Neuronal stem cell (in vitro differentiated cells): ENCODE measurements at regions not wholly inside any gene's neighbourhood (a gene's known extent, or its start where the extent isn't known, plus 50 kb on each side); places are given as distances from the start of the nearest gene placed in this dataset.
"Not testable (repeated sequence)": the region's sequence is repeated elsewhere in the genome, so short reads cannot be mapped to it uniquely, and the experiment has no call there.

Experiments
- DNase-seq: peaks from one replicate; pipeline ENCODE4 v3.0.0-alpha.2; 2013; ENCODE audit warnings: low spot score
- H2AFZ ChIP-seq: one replicate; pipeline ENCODE4 v1.6.1; 2013; ENCODE audit warnings: mild to moderate bottlenecking, low read length, inconsistent platforms
- H2AK5ac ChIP-seq: 2 replicates; pipeline ENCODE4 v1.6.1; 2013; ENCODE audit warnings: low read depth, mild to moderate bottlenecking, inconsistent platforms, low read length, moderate library complexity, mixed read lengths
- H2BK120ac ChIP-seq: 2 replicates; pipeline ENCODE4 v1.6.1; 2013; ENCODE audit warnings: low read depth, mild to moderate bottlenecking, inconsistent platforms, low read length, moderate library complexity, mixed read lengths
- H2BK12ac ChIP-seq: one replicate; pipeline ENCODE4 v1.6.1; 2013; ENCODE audit warnings: low read length, inconsistent platforms
- H2BK15ac ChIP-seq: 2 replicates; pipeline ENCODE4 v1.6.1; 2013; ENCODE audit warnings: mild to moderate bottlenecking, low read length, inconsistent platforms, mixed read lengths
- H2BK5ac ChIP-seq: one replicate; pipeline ENCODE4 v1.6.1; 2013; ENCODE audit warnings: inconsistent platforms, mild to moderate bottlenecking, low read length, moderate library complexity
- H3K14ac ChIP-seq: one replicate; pipeline ENCODE4 v1.6.1; 2013; ENCODE audit warnings: low read length, inconsistent platforms
- H3K18ac ChIP-seq: 2 replicates; pipeline ENCODE4 v1.6.1; 2013; ENCODE audit warnings: low read length, inconsistent platforms
- H3K23ac ChIP-seq: 2 replicates; pipeline ENCODE4 v1.6.1; 2013; ENCODE audit warnings: low read depth, mild to moderate bottlenecking, mixed read lengths, low read length, inconsistent platforms; ENCODE audit not compliant: poor library complexity
- H3K27ac ChIP-seq: replicated peaks from 3 replicates; pipeline ENCODE4 v1.5.1; 2013; ENCODE audit warnings: low read length, inconsistent platforms
- H3K27me3 ChIP-seq, 3 experiments: 2 replicates each; pipeline ENCODE4 v1.6.1; 2013; ENCODE audit warnings: low read length in 3 of 3, mild to moderate bottlenecking in 2 of 3, inconsistent platforms in 1 of 3, low read depth in 1 of 3, mixed read lengths in 1 of 3, moderate library complexity in 1 of 3; ENCODE audit not compliant: control insufficient read depth in 3 of 3, insufficient read depth in 3 of 3
- H3K36me3 ChIP-seq, 2 donors: replicated peaks in 1 of 2; 2 replicates each; pipeline ENCODE4 v1.6.1; 2013; ENCODE audit warnings: low read length in 2 of 2; ENCODE audit not compliant: control insufficient read depth in 2 of 2, insufficient read depth in 2 of 2
- H3K4ac ChIP-seq: 2 replicates; pipeline ENCODE4 v1.6.1; 2013; ENCODE audit warnings: inconsistent platforms, mild to moderate bottlenecking, low read length, moderate library complexity
- H3K4me1 ChIP-seq, 2 donors: 1 replicate in 1 of 2; 2 replicates in 1 of 2; pipeline ENCODE4 v1.6.1; 2013; ENCODE audit warnings: low read length in 2 of 2, low read depth in 1 of 2; ENCODE audit not compliant: control insufficient read depth in 2 of 2, insufficient read depth in 1 of 2
- H3K4me2 ChIP-seq: one replicate; pipeline ENCODE4 v1.6.1; 2013; ENCODE audit warnings: mild to moderate bottlenecking, low read length, inconsistent platforms; ENCODE audit not compliant: insufficient read depth, poor library complexity, severe bottlenecking
- H3K4me3 ChIP-seq, 2 donors: 2 replicates each; pipeline ENCODE4 v1.5.1; 2013; ENCODE audit warnings: low read length in 2 of 2, mild to moderate bottlenecking in 2 of 2, inconsistent platforms in 1 of 2, moderate library complexity in 1 of 2
- H3K79me1 ChIP-seq: one replicate; pipeline ENCODE4 v1.6.1; 2013; ENCODE audit warnings: low read depth, mild to moderate bottlenecking, inconsistent platforms, low read length, moderate library complexity
- H3K9ac ChIP-seq: one replicate; pipeline ENCODE4 v1.6.1; 2013; ENCODE audit warnings: mild to moderate bottlenecking, low read depth, low read length, inconsistent platforms; ENCODE audit not compliant: poor library complexity
- H3K9me3 ChIP-seq, 2 donors: replicated peaks in 1 of 2; 2 replicates each; pipeline versions ENCODE3 to v1.6.1; 2013; ENCODE audit warnings: low read length in 2 of 2, mild to moderate bottlenecking in 2 of 2, inconsistent platforms in 1 of 2, low read depth in 1 of 2, mixed read lengths in 1 of 2, moderate library complexity in 1 of 2; ENCODE audit not compliant: control insufficient read depth in 2 of 2, insufficient read depth in 1 of 2
- H4K8ac ChIP-seq: one replicate; pipeline ENCODE4 v1.6.1; 2013; ENCODE audit warnings: low read depth, mild to moderate bottlenecking, inconsistent platforms, low read length, moderate library complexity
- H4K91ac ChIP-seq: one replicate; pipeline ENCODE4 v1.6.1; 2013; ENCODE audit warnings: low read length, low read depth, mild to moderate bottlenecking, inconsistent platforms; ENCODE audit not compliant: poor library complexity
- WGBS, 2 donors: extraction: QIAGEN DNeasy Blood & Tissue Kit; methylation state at CpG; one replicate each; pipeline ENCODE4 v1.1.7; 2013; ENCODE audit warnings: missing lambda C conversion rate in 2 of 2, mixed read lengths in 1 of 2; ENCODE audit not compliant: insufficient read length in 2 of 2, insufficient replicate concordance in 1 of 2; ENCODE audit errors: extremely low coverage in 2 of 2; 5-methylcytosine and 5-hydroxymethylcytosine counted together

GRCh38 chr5:53268241-53268640 is 158.7 kb upstream of the MOCS2 start:
- H3K9me3 ChIP-seq, H2BK120ac ChIP-seq, H2AK5ac ChIP-seq, H3K18ac ChIP-seq, H2BK5ac ChIP-seq, H2AFZ ChIP-seq, H3K4me1 ChIP-seq, H3K23ac ChIP-seq, H3K36me3 ChIP-seq, H2BK12ac ChIP-seq, H4K8ac ChIP-seq, H3K27ac ChIP-seq, H3K9ac ChIP-seq, DNase-seq, H3K4ac ChIP-seq, H3K27me3 ChIP-seq, H3K4me3 ChIP-seq, H3K14ac ChIP-seq, H4K91ac ChIP-seq, H3K4me2 ChIP-seq, H2BK15ac ChIP-seq, H3K79me1 ChIP-seq: not testable (repeated sequence)
- WGBS, 2 donors = no CpG with 5 or more reads among the region's 7 CpGs

- Histone ChIP-seq H3K79me1 (no peaks in the 10 kb centered on the region), H2BK12ac (no peak overlapping the region), H3K4ac (no peak overlapping the region), H3K36me3 (no peaks in the 10 kb centered on the region), H3K23ac (no peak overlapping the region), H2BK120ac (no peak overlapping the region), H2BK5ac (no peak overlapping the region), H3K9me3 (no peaks in the 10 kb centered on the region), H4K91ac (no peak overlapping the region), H3K9ac (no peak overlapping the region), H2AK5ac (no peak overlapping the region), H3K4me3 (no peak overlapping the region), H2BK15ac (no peak overlapping the region), H3K4me1 (no peaks in the 10 kb centered on the region), H3K27ac (no peak overlapping the region), H2AFZ (no peak overlapping the region), H3K4me2 (no peak overlapping the region), H3K14ac (no peak overlapping the region), H3K18ac (no peak overlapping the region), H3K27me3 (no peaks in the 10 kb centered on the region), H4K8ac (no peak overlapping the region)
- no peak for DNase-seq
- no CpG with 5 or more reads among the region's 1 CpG for WGBS, 2 donors
These were observed 166.1 kb upstream of the MOCS2 start for GRCh38 chr5:53275666-53276065.

- no peak overlapping the region for H2BK5ac ChIP-seq
- no peak overlapping the region for H3K14ac ChIP-seq
- H3K9me3 ChIP-seq = no peaks in the 10 kb centered on the region
- no peak overlapping the region for H3K23ac ChIP-seq
- H2BK120ac ChIP-seq = no peak overlapping the region
- H3K4ac ChIP-seq = no peak overlapping the region
- no peak overlapping the region for H3K4me3 ChIP-seq
- H3K18ac ChIP-seq = no peak overlapping the region
- no peak overlapping the region for H2AFZ ChIP-seq
- H3K79me1 ChIP-seq = no peaks in the 10 kb centered on the region
- H2AK5ac ChIP-seq = no peak overlapping the region
- no peaks in the 10 kb centered on the region for H3K4me1 ChIP-seq
- DNase-seq = no peak
- no peaks in the 10 kb centered on the region for H3K27me3 ChIP-seq
- H3K4me2 ChIP-seq = no peak overlapping the region
- no CpG with 5 or more reads among the region's 3 CpGs for WGBS, 2 donors
- H3K9ac ChIP-seq = no peak overlapping the region
- no peak overlapping the region for H4K8ac ChIP-seq
- no peak overlapping the region for H2BK12ac ChIP-seq
- no peak overlapping the region for H3K27ac ChIP-seq
- no peaks in the 10 kb centered on the region for H3K36me3 ChIP-seq
- H2BK15ac ChIP-seq = no peak overlapping the region
- no peak overlapping the region for H4K91ac ChIP-seq
These were observed 167.3 kb upstream of the MOCS2 start for GRCh38 chr5:53276825-53277224.

GRCh38 chr5:53277491-53277890 is 167.9 kb upstream of the MOCS2 start:
- H3K79me1 ChIP-seq = no peaks in the 10 kb centered on the region
- H2BK120ac ChIP-seq = no peak overlapping the region
- H3K23ac ChIP-seq = no peak overlapping the region
- H3K36me3 ChIP-seq = no peaks in the 10 kb centered on the region
- H3K27ac ChIP-seq = no peak overlapping the region
- no peak overlapping the region for H4K8ac ChIP-seq
- no CpG with 5 or more reads among the region's 1 CpG for WGBS, 2 donors
- no peak overlapping the region for H4K91ac ChIP-seq
- H2AFZ ChIP-seq = no peak overlapping the region
- H3K18ac ChIP-seq = no peak overlapping the region
- H3K4ac ChIP-seq = no peak overlapping the region
- H3K9ac ChIP-seq = no peak overlapping the region
- H2BK12ac ChIP-seq = no peak overlapping the region
- no peak for DNase-seq
- H3K4me1 ChIP-seq = no peaks in the 10 kb centered on the region
- no peak overlapping the region for H2BK15ac ChIP-seq
- no peak overlapping the region for H2AK5ac ChIP-seq
- H3K27me3 ChIP-seq = no peaks in the 10 kb centered on the region
- no peak overlapping the region for H3K4me2 ChIP-seq
- H2BK5ac ChIP-seq = no peak overlapping the region
- H3K4me3 ChIP-seq = no peak overlapping the region
- no peaks in the 10 kb centered on the region for H3K9me3 ChIP-seq
- no peak overlapping the region for H3K14ac ChIP-seq
